WTC11 (cell line): ENCODE measurements at regions not wholly inside any gene's neighbourhood (a gene's known extent, or its start where the extent isn't known, plus 50 kb on each side); places are given as distances from the start of the nearest gene placed in this dataset.

Experiments
- ATAC-seq: fragments of 200-7000 bp; cut with Tn5 transposase; 2 replicates; pipeline ENCODE4 v1.10.0; 2021; ENCODE audit warnings: mild to moderate bottlenecking, moderate library complexity
- CTCF ChIA-PET: fragments of 300-600 bp; sonication (Branson Sonifier 250); formaldehyde crosslinking; loops from one replicate; lab custom pipeline; 2021; ENCODE audit warnings: antibody characterized with exemption; lab: Charles Lee
- POLR2A ChIA-PET: fragments of 350-600 bp; sonication (Branson Sonifier 250); formaldehyde crosslinking; loops from one replicate; lab custom pipeline; 2021; ENCODE audit warnings: antibody characterized with exemption; lab: Charles Lee
- DNase-seq: peaks from one replicate; pipeline ENCODE4 v3.0.0; 2021; ENCODE audit warnings: low spot score
- H3K27ac Mint-ChIP-seq: 2 replicates; pipeline ENCODE4 v1.8.0; 2021; ENCODE audit warnings: mixed read lengths
- H3K27me3 Mint-ChIP-seq: 2 replicates; pipeline ENCODE4 v1.8.0; 2021; ENCODE audit warnings: low read depth, mild to moderate bottlenecking, moderate library complexity, mixed read lengths
- H3K36me3 Mint-ChIP-seq: 2 replicates; pipeline ENCODE4 v1.8.0; 2021; ENCODE audit warnings: mixed read lengths
- H3K4me1 Mint-ChIP-seq: 2 replicates; pipeline ENCODE4 v1.8.0; 2022; ENCODE audit warnings: mixed read lengths
- H3K4me3 Mint-ChIP-seq: 2 replicates; pipeline ENCODE4 v1.8.0; 2021; ENCODE audit warnings: mild to moderate bottlenecking, moderate library complexity, mixed read lengths
- H3K9me3 Mint-ChIP-seq: 2 replicates; pipeline ENCODE4 v1.8.0; 2021; ENCODE audit warnings: mixed read lengths
- ATF2 ChIP-seq: sonication (generic); formaldehyde crosslinking; IDR thresholded peaks from 2 replicates; pipeline ENCODE4 v1.8.1; 2022; ENCODE audit warnings: low read depth, missing genetic modification reagents, borderline replicate concordance
- ATF6 ChIP-seq: sonication (generic); formaldehyde crosslinking; IDR thresholded peaks from 2 replicates; pipeline ENCODE4 v1.8.1; 2023; ENCODE audit warnings: mild to moderate bottlenecking, missing genetic modification reagents
- CBFB ChIP-seq: sonication (generic); formaldehyde crosslinking; IDR thresholded peaks from 2 replicates; pipeline ENCODE4 v1.8.1; 2022; ENCODE audit warnings: mild to moderate bottlenecking, low read depth, missing genetic modification reagents
- ELF4 ChIP-seq: sonication (generic); formaldehyde crosslinking; IDR thresholded peaks from 2 replicates; pipeline ENCODE4 v1.8.1; 2022; ENCODE audit warnings: low read depth, mild to moderate bottlenecking, moderate library complexity, missing genetic modification reagents
- ESRRA ChIP-seq: sonication (generic); formaldehyde crosslinking; IDR thresholded peaks from 2 replicates; pipeline ENCODE4 v1.8.1; 2022; ENCODE audit warnings: mild to moderate bottlenecking, missing genetic modification reagents, borderline replicate concordance
- FOXP1 ChIP-seq: sonication (generic); formaldehyde crosslinking; IDR thresholded peaks from 2 replicates; pipeline ENCODE4 v1.8.0; 2022; ENCODE audit warnings: missing genetic modification reagents, mild to moderate bottlenecking, moderate library complexity, borderline replicate concordance
- HMGXB4 ChIP-seq: sonication (generic); formaldehyde crosslinking; IDR thresholded peaks from 2 replicates; pipeline ENCODE4 v1.8.1; 2023; ENCODE audit warnings: mild to moderate bottlenecking, moderate library complexity, missing genetic modification reagents
- NFYB ChIP-seq: sonication (generic); formaldehyde crosslinking; conservative IDR thresholded peaks from 2 replicates; pipeline ENCODE4 v1.8.0; 2022; ENCODE audit warnings: low read depth, missing genetic modification reagents
- OVOL2 ChIP-seq: fragments of 250-450 bp; sonication (Bioruptor Pico); IDR thresholded peaks from 2 replicates; pipeline ENCODE4 v1.9.0; 2021; ENCODE audit warnings: mild to moderate bottlenecking, borderline replicate concordance
- PRDM15 ChIP-seq: sonication (generic); formaldehyde crosslinking; IDR thresholded peaks from 2 replicates; pipeline ENCODE4 v1.8.0; 2022; ENCODE audit warnings: missing genetic modification reagents
- PREB ChIP-seq: sonication (generic); formaldehyde crosslinking; IDR thresholded peaks from 2 replicates; pipeline ENCODE4 v1.8.1; 2022; ENCODE audit warnings: mild to moderate bottlenecking, missing genetic modification reagents, moderate library complexity, borderline replicate concordance
- RELA ChIP-seq: sonication (generic); formaldehyde crosslinking; IDR thresholded peaks from 2 replicates; pipeline ENCODE4 v1.8.1; 2022; ENCODE audit warnings: missing genetic modification reagents, mild to moderate bottlenecking, borderline replicate concordance
- SMAD4 ChIP-seq: sonication (generic); formaldehyde crosslinking; IDR thresholded peaks from 2 replicates; pipeline ENCODE4 v1.8.0; 2022; ENCODE audit warnings: mild to moderate bottlenecking, missing genetic modification reagents
- SOX15 ChIP-seq: fragments of 250-450 bp; sonication (Bioruptor Pico); IDR thresholded peaks from 2 replicates; pipeline ENCODE4 v1.9.0; 2021; ENCODE audit warnings: mild to moderate bottlenecking
- STAT6 ChIP-seq: sonication (generic); formaldehyde crosslinking; conservative IDR thresholded peaks from 2 replicates; pipeline ENCODE4 v1.8.1; 2023; ENCODE audit warnings: mild to moderate bottlenecking, low read depth, missing genetic modification reagents, moderate library complexity
- TEAD4 ChIP-seq: sonication (generic); formaldehyde crosslinking; IDR thresholded peaks from 2 replicates; pipeline ENCODE4 v1.8.0; 2022; ENCODE audit warnings: mild to moderate bottlenecking, missing genetic modification reagents
- USF1 ChIP-seq: sonication (generic); formaldehyde crosslinking; IDR thresholded peaks from 2 replicates; pipeline ENCODE4 v1.8.0; 2022; ENCODE audit warnings: mild to moderate bottlenecking, missing genetic modification reagents
- ZNF121 ChIP-seq: sonication (generic); formaldehyde crosslinking; IDR thresholded peaks from 2 replicates; pipeline ENCODE4 v1.8.0; 2023; ENCODE audit warnings: missing genetic modification reagents
- ZNF219 ChIP-seq: sonication (generic); formaldehyde crosslinking; IDR thresholded peaks from 2 replicates; pipeline ENCODE4 v1.8.0; 2023; ENCODE audit warnings: missing genetic modification reagents, mild to moderate bottlenecking, borderline replicate concordance

- no peak for TF ChIP-seq ATF6 (CRISPR knock-in tag)
- no peak for TF ChIP-seq ELF4 (CRISPR knock-in tag)
- no peak for TF ChIP-seq CBFB
- TF ChIP-seq OVOL2 (CRISPR knock-in tag) = no peak
Observed at GRCh38 chr1:201775380-201775779, 53.6 kb upstream of the IPO9 start (continued).

- CTCF ChIA-PET = interaction anchor here (1.0 to 3.2 kb wide), 4 partner anchors 15 to 69 kb away, joined by 3 to 20 read pairs (median 4); no protein-coding TSS in a partner anchor
- TF ChIP-seq STAT6 (CRISPR knock-in tag) (no peak), ELF4 (CRISPR knock-in tag) (no peak), HMGXB4 (CRISPR knock-in tag) (no peak), ESRRA (no peak), USF1 (CRISPR knock-in tag) (no peak), ZNF121 (CRISPR knock-in tag) (no peak), TEAD4 (no peak), SOX15 (CRISPR knock-in tag) (no peak), NFYB (CRISPR knock-in tag) (no peak), ZNF219 (CRISPR knock-in tag) (no peak), ATF2 (no peak), PREB (no peak), FOXP1 (CRISPR knock-in tag) (no peak), SMAD4 (CRISPR knock-in tag) (no peak), PRDM15 (CRISPR knock-in tag) (no peak), RELA (CRISPR knock-in tag) (no peak)
Observed at GRCh38 chr1:201778279-201779065, 50.5 kb upstream of the IPO9 start.

More at GRCh38 chr1:201778279-201779065, 50.5 kb upstream of the IPO9 start:
- Mint-ChIP-seq H3K36me3 (peaks cover 39% of the 10 kb centered on the region), H3K27me3 (no peaks in the 10 kb centered on the region), H3K9me3 (peaks cover 19% of the 10 kb centered on the region), H3K4me3 (no peak overlapping the region), H3K27ac (no peak overlapping the region), H3K4me1 (no peaks in the 10 kb centered on the region)
- POLR2A ChIA-PET = interaction anchor here (0.5 to 0.6 kb wide), 2 partner anchors 336 to 958 kb away, joined by 3 to 4 read pairs; no protein-coding TSS in a partner anchor
- ATAC-seq = no peak
- DNase-seq = no peak
